Smooth muscle cell (in vitro differentiated cells): ENCODE measurements at regions not wholly inside any gene's neighbourhood (a gene's known extent, or its start where the extent isn't known, plus 50 kb on each side); places are given as distances from the start of the nearest gene placed in this dataset.

Source experiments
- DNase-seq: peaks from one replicate; lab custom pipeline; 2025; ENCODE audit not compliant: unreplicated experiment; lab: John Stamatoyannopoulos, UW
- H2AFZ ChIP-seq: fragments of 200-600 bp; sonication (generic); 2 replicates; pipeline ENCODE4 v1.6.0; 2016; ENCODE audit warnings: antibody characterized with exemption, low read depth, mild to moderate bottlenecking
- H3F3A ChIP-seq: fragments of 200-600 bp; sonication (generic); 2 replicates; pipeline ENCODE4 v1.6.0; 2017; ENCODE audit warnings: antibody characterized with exemption, low read depth
- H3K27ac ChIP-seq: fragments of 200-600 bp; sonication (generic); 2 replicates; pipeline ENCODE4 v1.5.1; 2016; ENCODE audit warnings: low read depth, mild to moderate bottlenecking
- H3K27me3 ChIP-seq: fragments of 200-600 bp; sonication (generic); 2 replicates; pipeline ENCODE4 v1.6.1; 2016; ENCODE audit warnings: low read depth, mild to moderate bottlenecking
- H3K36me3 ChIP-seq: fragments of 200-600 bp; sonication (generic); 2 replicates; pipeline ENCODE4 v1.5.1; 2016; ENCODE audit warnings: low read depth
- H3K4me1 ChIP-seq: fragments of 200-600 bp; sonication (generic); 2 replicates; pipeline ENCODE4 v1.5.1; 2016; ENCODE audit warnings: low read depth
- H3K4me2 ChIP-seq: fragments of 200-600 bp; sonication (generic); 2 replicates; pipeline ENCODE4 v1.6.0; 2016; ENCODE audit warnings: mild to moderate bottlenecking
- H3K4me3 ChIP-seq: fragments of 200-600 bp; sonication (generic); 2 replicates; pipeline ENCODE4 v1.5.1; 2016; ENCODE audit warnings: mild to moderate bottlenecking
- H3K79me2 ChIP-seq: fragments of 200-600 bp; sonication (generic); 2 replicates; pipeline ENCODE4 v1.6.0; 2016; ENCODE audit warnings: low read depth, mild to moderate bottlenecking
- H3K9ac ChIP-seq: fragments of 200-600 bp; sonication (generic); 2 replicates; pipeline ENCODE4 v1.6.0; 2016; ENCODE audit warnings: low read depth
- H3K9me3 ChIP-seq: fragments of 200-600 bp; sonication (generic); replicated peaks from 2 replicates; pipeline ENCODE4 v1.5.1; 2016; ENCODE audit warnings: low read depth
- H4K20me1 ChIP-seq: fragments of 200-600 bp; sonication (generic); 2 replicates; pipeline ENCODE4 v1.6.0; 2016; ENCODE audit warnings: low read depth
- CTCF ChIP-seq: fragments of 200-600 bp; sonication (generic); IDR thresholded peaks from 2 replicates; pipeline ENCODE4 v1.5.1; 2017; ENCODE audit warnings: borderline replicate concordance, mild to moderate bottlenecking, antibody characterized with exemption; ENCODE audit not compliant: insufficient read depth, poor library complexity, severe bottlenecking
- WGBS: methylation state at CpG from one replicate; pipeline ENCODE4 v1.1.7; 2016; ENCODE audit warnings: low lambda C conversion rate; 5-methylcytosine and 5-hydroxymethylcytosine counted together

DNA sequence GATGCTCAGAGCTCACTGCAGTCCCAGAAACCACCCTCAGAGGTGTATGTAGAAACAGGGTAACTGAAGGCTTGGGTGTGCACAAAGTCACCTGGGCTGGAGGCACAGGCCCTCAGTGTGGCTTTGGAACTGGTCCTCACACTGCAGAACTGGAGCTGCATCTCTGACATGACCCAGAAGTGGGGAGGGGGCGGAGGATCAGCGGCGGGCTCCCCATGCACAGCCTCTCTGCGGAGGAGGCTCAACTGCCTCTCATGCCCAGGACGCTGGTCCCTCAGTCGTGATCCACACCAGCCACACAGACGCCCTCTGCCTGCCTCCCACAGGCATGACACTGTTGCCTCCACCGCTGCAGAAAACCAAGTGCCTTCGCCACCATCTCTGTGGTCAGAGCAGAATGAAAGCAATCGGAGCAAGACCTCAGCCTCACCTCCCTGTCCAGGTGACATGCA is 73.7 kb downstream of the TM2D3 start:
- no peaks in the 10 kb centered on the region for H3K9me3 ChIP-seq
- H3K9ac ChIP-seq, result no peak overlapping the region
- DNase-seq, result no peak
- 28% methylated on average over 10 of the region's 10 CpGs for WGBS
- H3K36me3 ChIP-seq, result no peaks in the 10 kb centered on the region
- no peaks in the 10 kb centered on the region for H4K20me1 ChIP-seq
- TF ChIP-seq CTCF, result peak; percentile 50
- no peak overlapping the region for H2AFZ ChIP-seq
- H3K27ac ChIP-seq, result no peak overlapping the region
- H3K79me2 ChIP-seq, result no peaks in the 10 kb centered on the region
- peaks cover 18% of the 10 kb centered on the region for H3K27me3 ChIP-seq
- H3K4me1 ChIP-seq, result no peaks in the 10 kb centered on the region
- no peak overlapping the region for H3K4me2 ChIP-seq
- no peak overlapping the region for H3K4me3 ChIP-seq
- no peaks in the 10 kb centered on the region for H3F3A ChIP-seq

GRCh38 chr15:101573951-101574350 is 78.2 kb downstream of the TM2D3 start:
- Histone ChIP-seq H3K27me3 (peaks cover 11% of the 10 kb centered on the region), H3K36me3 (no peaks in the 10 kb centered on the region), H4K20me1 (no peaks in the 10 kb centered on the region), H3K79me2 (no peaks in the 10 kb centered on the region), H3K4me2 (no peak overlapping the region), H3F3A (no peaks in the 10 kb centered on the region), H3K9ac (no peak overlapping the region), H3K9me3 (no peaks in the 10 kb centered on the region), H3K27ac (no peak overlapping the region), H2AFZ (no peak overlapping the region), H3K4me3 (no peak overlapping the region), H3K4me1 (no peaks in the 10 kb centered on the region)
- no peak for TF ChIP-seq CTCF
- 85% methylated on average over 3 of the region's 3 CpGs for WGBS
- no peak for DNase-seq

- no peak overlapping the region for H3K4me3 ChIP-seq
- no peaks in the 10 kb centered on the region for H3K9me3 ChIP-seq
- H4K20me1 ChIP-seq, result no peaks in the 10 kb centered on the region
- H2AFZ ChIP-seq, result no peak overlapping the region
- no peaks in the 10 kb centered on the region for H3K36me3 ChIP-seq
- no peaks in the 10 kb centered on the region for H3K4me1 ChIP-seq
- peaks cover 7% of the 10 kb centered on the region for H3K27me3 ChIP-seq
- H3K9ac ChIP-seq, result no peak overlapping the region
- H3F3A ChIP-seq, result no peaks in the 10 kb centered on the region
- no peak for DNase-seq
- no peaks in the 10 kb centered on the region for H3K79me2 ChIP-seq
- no peak overlapping the region for H3K27ac ChIP-seq
- no peak overlapping the region for H3K4me2 ChIP-seq
- TF ChIP-seq CTCF, result no peak
These were observed 80.7 kb upstream of the PCSK6 start for GRCh38 chr15:101570241-101570640.

DNA sequence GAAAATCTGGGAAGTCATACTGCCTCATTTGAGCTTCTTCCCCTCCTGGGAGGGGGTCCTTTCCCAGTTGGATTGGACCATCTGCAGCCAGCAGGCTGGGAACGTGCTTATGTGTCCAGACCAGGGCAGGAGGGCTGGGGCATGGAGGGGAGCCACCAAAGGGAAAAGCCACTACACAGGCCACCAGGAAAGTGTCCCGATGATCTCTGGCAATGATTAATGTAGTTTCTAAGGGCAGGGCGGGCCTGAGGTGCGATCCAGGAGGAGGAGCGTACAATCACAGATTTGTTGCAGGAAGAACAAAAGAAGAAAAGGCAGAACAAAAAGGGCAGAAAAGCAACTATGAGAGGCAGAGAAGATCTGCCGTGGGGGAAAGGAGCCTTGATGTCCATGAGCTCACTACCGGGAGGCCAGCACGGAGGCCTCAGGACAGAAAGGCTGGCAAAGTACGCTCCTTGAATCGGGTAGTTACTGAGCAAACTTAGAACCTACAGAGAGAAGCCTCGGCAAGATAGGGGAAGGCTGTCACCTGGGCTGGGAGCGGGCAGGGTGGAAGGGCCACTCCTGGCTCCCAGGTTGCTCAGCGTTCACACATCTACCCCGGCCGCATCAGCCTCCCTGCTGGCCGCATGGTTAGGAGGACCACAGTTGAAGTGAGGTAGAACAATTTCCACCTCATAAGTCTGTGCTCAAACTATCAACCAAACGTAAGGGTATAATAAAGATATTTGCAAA is 79.5 kb upstream of the PCSK6 start:
- TF ChIP-seq CTCF, result no peak
- Histone ChIP-seq H3K4me1 (no peaks in the 10 kb centered on the region), H3K27ac (no peak overlapping the region), H3K9ac (no peak overlapping the region), H3K9me3 (no peaks in the 10 kb centered on the region), H3F3A (no peaks in the 10 kb centered on the region), H2AFZ (no peak overlapping the region), H3K4me3 (no peak overlapping the region), H4K20me1 (no peaks in the 10 kb centered on the region), H3K27me3 (peaks cover 7% of the 10 kb centered on the region), H3K4me2 (no peak overlapping the region), H3K36me3 (no peaks in the 10 kb centered on the region), H3K79me2 (no peaks in the 10 kb centered on the region)
- no peak for DNase-seq
- 95% methylated on average over 17 of the region's 17 CpGs for WGBS
